GM12878 (cell line): ENCODE measurements at regions not wholly inside any gene's neighbourhood (a gene's known extent, or its start where the extent isn't known, plus 50 kb on each side); places are given as distances from the start of the nearest gene placed in this dataset.

Source experiments
- ATAC-seq: fragments of 200-7000 bp; cut with Tn5 transposase; 3 replicates; pipeline ENCODE4 v1.9.1; 2020; ENCODE audit warnings: mild to moderate bottlenecking, moderate library complexity
- BruUV-seq: library from RNA; stranded (reverse); fragments of 400-500 nt; replicated peaks from 2 replicates; lab custom pipeline; 2021; lab: Mats Ljungman, UMichigan
- CTCF ChIA-PET: fragments of 300-600 bp; sonication (Branson Sonifier 250); formaldehyde crosslinking; extraction: SDS; loops from one replicate; lab custom pipeline; 2021; ENCODE audit warnings: inconsistent platforms; lab: Yijun Ruan, JAX
- POLR2A ChIA-PET: fragments of 350-600 bp; formaldehyde crosslinking; extraction: SDS; loops from one replicate; lab custom pipeline; 2021; ENCODE audit warnings: inconsistent platforms; lab: Charles Lee
- RAD21 ChIA-PET: fragments of 300-600 bp; sonication (Branson Sonifier 250); formaldehyde crosslinking; loops from one replicate; lab custom pipeline; 2023; ENCODE audit warnings: antibody characterized with exemption; ENCODE audit not compliant: unreplicated experiment; lab: Charles Lee
- SMC1A ChIA-PET: fragments of 300-600 bp; sonication (Branson Sonifier 250); formaldehyde crosslinking; loops from one replicate; lab custom pipeline; 2023; ENCODE audit not compliant: unreplicated experiment, uncharacterized antibody; lab: Charles Lee
- DNase-seq: peaks from one replicate; pipeline ENCODE4 v3.0.0-alpha.2; 2011; ENCODE audit warnings: low read depth, low spot score
- FAIRE-seq: peaks from 3 replicates; lab custom pipeline; 2011; peaks lifted over from hg19 to GRCh38; lab: Jason Lieb, UNC
- H2AFZ ChIP-seq: 2 replicates; pipeline ENCODE4 v1.6.0; 2011; ENCODE audit warnings: low read depth, low read length, control low read depth; ENCODE audit not compliant: control insufficient read depth
- H3K27ac ChIP-seq: 2 replicates; pipeline ENCODE4 v1.5.1; 2011; ENCODE audit warnings: control low read depth; ENCODE audit not compliant: control insufficient read depth, insufficient read depth
- H3K27me3 ChIP-seq, 2 experiments: replicated peaks in 1 of 2; 2 replicates each; pipeline versions ENCODE4 v1.6.0 to v1.6.1; 2011; ENCODE audit warnings: low read length in 1 of 2; ENCODE audit not compliant: control insufficient read depth in 2 of 2, insufficient read depth in 2 of 2
- H3K36me3 ChIP-seq, 2 experiments: 2 replicates each; pipeline ENCODE4 v1.5.1; 2011; ENCODE audit warnings: low read length in 1 of 2; ENCODE audit not compliant: control insufficient read depth in 2 of 2, insufficient read depth in 2 of 2
- H3K4me1 ChIP-seq: 2 replicates; pipeline ENCODE4 v1.6.1; 2011; ENCODE audit warnings: mild to moderate bottlenecking, low read length, moderate library complexity, mixed read lengths; ENCODE audit not compliant: control insufficient read depth, insufficient read depth
- H3K4me2 ChIP-seq: 2 replicates; pipeline ENCODE4 v1.6.0; 2011; ENCODE audit warnings: control low read depth; ENCODE audit not compliant: control insufficient read depth, insufficient read depth
- H3K4me3 ChIP-seq: fragments of 200-600 bp; sonication (generic); 2 replicates; pipeline ENCODE4 v1.5.1; 2016
- H3K79me2 ChIP-seq: 2 replicates; pipeline ENCODE4 v1.6.0; 2011; ENCODE audit warnings: low read length; ENCODE audit not compliant: control insufficient read depth, insufficient read depth
- H3K9ac ChIP-seq: 2 replicates; pipeline ENCODE4 v1.8.0; 2011; ENCODE audit warnings: low read length, control low read depth, mixed read lengths; ENCODE audit not compliant: control insufficient read depth, insufficient read depth
- H3K9me3 ChIP-seq: replicated peaks from 3 replicates; pipeline ENCODE4 v1.5.1; 2011; ENCODE audit warnings: mild to moderate bottlenecking, low read length; ENCODE audit not compliant: control insufficient read depth, insufficient read depth
- H4K20me1 ChIP-seq: 2 replicates; pipeline ENCODE4 v1.6.0; 2011; ENCODE audit not compliant: control insufficient read depth, insufficient read depth
- BHLHE40 ChIP-seq, 2 experiments: fragments of 450-650 bp in 1 of 2; IDR thresholded peaks; 2 replicates each; pipeline ENCODE4 v1.6.1; 2011 to 2017; ENCODE audit warnings: low read depth in 2 of 2, borderline replicate concordance in 1 of 2, improper control_type of control experiment in 1 of 2, low read length in 1 of 2, mild to moderate bottlenecking in 1 of 2
- NBN ChIP-seq: fragments of 450-650 bp; IDR thresholded peaks from 2 replicates; pipeline ENCODE4 v1.6.1; 2016
- NR2C1 ChIP-seq: fragments of 450-650 bp; IDR thresholded peaks from 2 replicates; pipeline ENCODE4 v1.6.1; 2017; ENCODE audit warnings: antibody characterized with exemption, mild to moderate bottlenecking, moderate library complexity
- ZZZ3 ChIP-seq: IDR thresholded peaks from 2 replicates; pipeline ENCODE4 v1.6.1; 2011; ENCODE audit warnings: low read depth; ENCODE audit not compliant: control insufficient read depth, insufficient read length
- WGBS: methylation state at CpG from one replicate; pipeline ENCODE4 v1.1.6; 2016; ENCODE audit warnings: low lambda C conversion rate; ENCODE audit not compliant: insufficient replicate concordance, insufficient coverage; ENCODE audit errors: missing lambda C conversion rate; 5-methylcytosine and 5-hydroxymethylcytosine counted together
- in situ Hi-C: fragments of 300-500 bp; cut with MboI; formaldehyde crosslinking; loops from 9 replicates; pipeline ENCODE4 v1.14.3; 2018; ENCODE audit warnings: mixed read lengths
- intact Hi-C: fragments of 100-400 bp; cut with micrococcal nuclease; formaldehyde crosslinking; loops from one replicate; pipeline ENCODE4 v1.14.2; 2022; ENCODE audit not compliant: unreplicated experiment

GRCh38 chr3:72320095-72320954, 527.9 kb downstream of the SHQ1 start:
- FAIRE-seq (no peak), DNase-seq (no peak), ATAC-seq (no peak)
- intact Hi-C loops: no loop called here
- ChIA-PET POLR2A (no interaction called here), SMC1A (no interaction called here), CTCF (no interaction called here), RAD21 (interaction anchor here (0.8 kb wide), 1 partner anchor 12 kb away, joined by 3 read pairs; no protein-coding TSS in a partner anchor)
- H3K4me3 ChIP-seq: no peak overlapping the region
- H3K27ac ChIP-seq: no peak overlapping the region
- no peaks in the 10 kb centered on the region for H3K79me2 ChIP-seq
- no peak overlapping the region for H2AFZ ChIP-seq
- H4K20me1 ChIP-seq: no peaks in the 10 kb centered on the region
- H3K27me3 ChIP-seq: no peaks in the 10 kb centered on the region; a peak in 1 of 4 replicates
- H3K9me3 ChIP-seq: no peaks in the 10 kb centered on the region; the same call in 2 of the 3 replicates
- H3K4me2 ChIP-seq: no peak overlapping the region
- in situ Hi-C loops: no loop called here
- H3K4me1 ChIP-seq: peaks cover 3% of the 10 kb centered on the region; the same call in 1 of the 2 replicates
- WGBS: 58% methylated on average over 17 of the region's 17 CpGs
- no TSS peak for BruUV-seq
- TF ChIP-seq ZZZ3 (no peak), NR2C1 (no peak), NBN (no peak), BHLHE40 (IDR thresholded peaks at IDR 0.05; ENCODE audit: borderline replicate concordance in 1 of 2, low read depth in 2 of 2, low read length in 1 of 2) (no peak)
- H3K36me3 ChIP-seq: no peaks in the 10 kb centered on the region
- no peak overlapping the region for H3K9ac ChIP-seq
